Prostate gland (tissue), 2 donors: ENCODE measurements at regions not wholly inside any gene's neighbourhood (a gene's known extent, or its start where the extent isn't known, plus 50 kb on each side); places are given as distances from the start of the nearest gene placed in this dataset.
"Not testable (repeated sequence)": the region's sequence is repeated elsewhere in the genome, so short reads cannot be mapped to it uniquely, and the experiment has no call there.

ENCODE experiments used
- DNase-seq: peaks from one replicate; pipeline ENCODE4 v3.0.0-alpha.2; 2019; ENCODE audit warnings: low spot score
- H3K27ac ChIP-seq, 2 donors: fragments of 200-600 bp; sonication (generic); 2 replicates each; pipeline ENCODE4 v1.5.1; 2017 to 2019
- H3K27me3 ChIP-seq: fragments of 200-600 bp; sonication (generic); replicated peaks from 2 replicates; pipeline ENCODE4 v1.5.1; 2019; ENCODE audit not compliant: insufficient read depth
- H3K36me3 ChIP-seq, 2 donors: fragments of 200-600 bp; sonication (generic); 1 replicate in 1 of 2; 2 replicates in 1 of 2; pipeline versions ENCODE4 v1.5.1 to v1.8.1; 2017 to 2019
- H3K4me1 ChIP-seq: fragments of 200-600 bp; sonication (generic); replicated peaks from 2 replicates; pipeline ENCODE4 v1.5.1; 2019
- H3K4me3 ChIP-seq, 2 donors: fragments of 200-600 bp; sonication (generic); 2 replicates each; pipeline ENCODE4 v1.5.1; 2017 to 2019
- H3K9me3 ChIP-seq: fragments of 200-600 bp; sonication (generic); 2 replicates; pipeline ENCODE4 v1.5.1; 2017
- POLR2A ChIP-seq: fragments of 450-650 bp; IDR thresholded peaks from one replicate; pipeline ENCODE4 v1.6.1; 2016; ENCODE audit warnings: antibody characterized with exemption, mild to moderate bottlenecking
- POLR2AphosphoS5 ChIP-seq: sonication (generic); formaldehyde crosslinking; IDR thresholded peaks from one replicate; pipeline ENCODE4 v1.6.1; 2017; ENCODE audit warnings: antibody characterized with exemption
- whole genome bisulfite sequencing: methylation state at CpG from one replicate; pipeline ENCODE4 v1.1.5; 2018; 5-methylcytosine and 5-hydroxymethylcytosine counted together
- intact Hi-C: fragments of 100-400 bp; cut with DNase I; formaldehyde crosslinking; loops from one replicate; pipeline ENCODE4 v1.14.2; 2022
- TF ChIP-seq, protein P1 (sequence below), 4 experiments: fragments of 200-600 bp in 2 of 4; fragments of 450-650 bp in 2 of 4; sonication (generic) in 2 of 4; IDR thresholded peaks; 1 replicate in 3 of 4; 2 replicates in 1 of 4; pipeline ENCODE4 v1.5.1; 2016 to 2019; ENCODE audit warnings: antibody characterized with exemption in 4 of 4, mild to moderate bottlenecking in 2 of 4, moderate library complexity in 2 of 4

DNA sequence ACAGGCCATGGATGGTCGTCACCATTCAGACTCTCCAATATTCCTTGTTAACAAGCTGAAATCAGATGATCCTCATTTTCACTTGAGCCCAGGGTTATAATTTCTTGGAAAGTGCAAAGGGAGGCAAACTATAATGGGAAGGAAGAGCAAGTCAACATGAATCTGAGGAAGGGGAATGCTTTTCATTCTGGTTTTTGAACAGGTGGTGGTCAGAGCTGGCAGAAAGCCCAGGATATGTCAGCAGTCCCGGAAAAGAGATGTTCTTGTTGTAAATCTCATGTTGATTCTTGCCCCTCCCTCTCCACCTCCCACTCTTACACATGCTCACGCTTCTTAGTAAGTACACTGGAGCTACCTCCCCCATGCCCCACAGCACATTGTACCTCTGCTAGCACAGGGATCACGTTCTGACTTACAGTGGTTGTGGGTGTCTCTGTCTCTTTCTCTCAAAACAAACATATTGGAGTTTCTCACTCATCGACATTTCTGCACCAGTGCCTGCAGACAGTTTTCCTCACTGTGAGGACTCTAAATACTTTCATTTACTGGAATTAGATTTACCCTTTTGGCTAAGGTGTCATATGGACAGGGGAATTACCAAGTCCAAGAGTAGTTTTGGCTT lies 77.6 kb downstream of the XCL2 start:
- TF ChIP-seq, protein P1, sequence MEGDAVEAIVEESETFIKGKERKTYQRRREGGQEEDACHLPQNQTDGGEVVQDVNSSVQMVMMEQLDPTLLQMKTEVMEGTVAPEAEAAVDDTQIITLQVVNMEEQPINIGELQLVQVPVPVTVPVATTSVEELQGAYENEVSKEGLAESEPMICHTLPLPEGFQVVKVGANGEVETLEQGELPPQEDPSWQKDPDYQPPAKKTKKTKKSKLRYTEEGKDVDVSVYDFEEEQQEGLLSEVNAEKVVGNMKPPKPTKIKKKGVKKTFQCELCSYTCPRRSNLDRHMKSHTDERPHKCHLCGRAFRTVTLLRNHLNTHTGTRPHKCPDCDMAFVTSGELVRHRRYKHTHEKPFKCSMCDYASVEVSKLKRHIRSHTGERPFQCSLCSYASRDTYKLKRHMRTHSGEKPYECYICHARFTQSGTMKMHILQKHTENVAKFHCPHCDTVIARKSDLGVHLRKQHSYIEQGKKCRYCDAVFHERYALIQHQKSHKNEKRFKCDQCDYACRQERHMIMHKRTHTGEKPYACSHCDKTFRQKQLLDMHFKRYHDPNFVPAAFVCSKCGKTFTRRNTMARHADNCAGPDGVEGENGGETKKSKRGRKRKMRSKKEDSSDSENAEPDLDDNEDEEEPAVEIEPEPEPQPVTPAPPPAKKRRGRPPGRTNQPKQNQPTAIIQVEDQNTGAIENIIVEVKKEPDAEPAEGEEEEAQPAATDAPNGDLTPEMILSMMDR (IDR thresholded peaks at IDR 0.05): no peak
- TF ChIP-seq POLR2AphosphoS5 (no peak), POLR2A (no peak)

DNA sequence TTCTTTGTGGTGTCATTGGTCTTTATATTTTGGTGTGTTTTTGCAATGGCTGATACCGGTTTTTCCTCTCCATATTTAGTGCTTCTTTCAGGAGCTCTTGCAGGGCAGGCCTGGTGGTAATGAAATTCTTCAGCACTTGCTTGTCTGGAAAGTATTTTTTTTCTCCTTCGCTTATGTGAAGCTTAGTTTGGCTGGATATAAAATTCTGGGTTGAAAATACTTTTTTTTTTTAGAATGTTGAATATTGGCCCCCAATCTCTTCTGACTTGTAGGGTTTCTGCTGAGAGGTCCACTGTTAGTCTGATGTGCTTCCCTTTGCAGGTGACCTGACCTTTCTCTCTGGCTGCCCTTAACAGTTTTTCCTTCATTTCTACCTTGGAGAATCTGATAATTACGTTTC lies 82.7 kb downstream of the XCL2 start:
- H3K4me3 ChIP-seq, H3K27me3 ChIP-seq, DNase-seq, H3K36me3 ChIP-seq, H3K27ac ChIP-seq, H3K9me3 ChIP-seq, H3K4me1 ChIP-seq, intact Hi-C loops: not testable (repeated sequence)
- WGBS: 95% methylated on average over 3 of the region's 3 CpGs

More for the DNA sequence above, 77.6 kb downstream of the XCL2 start:
- peak; percentile 9 for DNase-seq
- WGBS: 7% methylated on average over 5 of the region's 5 CpGs
- Histone ChIP-seq H3K4me1 (no peaks in the 10 kb centered on the region), H3K36me3 (no peaks in the 10 kb centered on the region), H3K4me3 (no peak overlapping the region), H3K9me3 (no peaks in the 10 kb centered on the region), H3K27ac (no peak overlapping the region), H3K27me3 (no peaks in the 10 kb centered on the region)
- intact Hi-C loops: no loop called here

DNA sequence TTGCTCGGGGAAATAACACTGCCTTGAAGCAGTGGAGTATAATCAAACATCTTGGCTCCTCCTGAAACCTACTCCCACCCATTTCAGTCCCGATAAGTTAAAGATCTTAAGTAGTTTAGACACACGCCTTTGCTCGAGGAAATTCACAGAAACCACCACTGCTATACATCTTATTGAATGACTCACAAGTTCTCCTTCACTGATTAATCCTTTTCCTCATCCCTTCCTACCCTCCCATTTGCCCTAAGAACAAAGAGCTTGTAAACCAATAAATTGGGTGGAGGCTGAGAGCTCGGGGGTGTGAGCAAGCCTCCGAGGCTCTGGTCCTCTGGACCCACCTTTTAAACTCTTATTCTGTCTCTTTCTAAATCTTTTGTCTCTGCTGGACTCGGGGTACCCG lies 86.5 kb downstream of the XCL2 start:
- H3K27ac ChIP-seq, DNase-seq, intact Hi-C loops, H3K4me3 ChIP-seq, H3K27me3 ChIP-seq, H3K4me1 ChIP-seq, H3K9me3 ChIP-seq, H3K36me3 ChIP-seq: not testable (repeated sequence)
- 68% methylated on average over 8 of the region's 8 CpGs for WGBS

DNA sequence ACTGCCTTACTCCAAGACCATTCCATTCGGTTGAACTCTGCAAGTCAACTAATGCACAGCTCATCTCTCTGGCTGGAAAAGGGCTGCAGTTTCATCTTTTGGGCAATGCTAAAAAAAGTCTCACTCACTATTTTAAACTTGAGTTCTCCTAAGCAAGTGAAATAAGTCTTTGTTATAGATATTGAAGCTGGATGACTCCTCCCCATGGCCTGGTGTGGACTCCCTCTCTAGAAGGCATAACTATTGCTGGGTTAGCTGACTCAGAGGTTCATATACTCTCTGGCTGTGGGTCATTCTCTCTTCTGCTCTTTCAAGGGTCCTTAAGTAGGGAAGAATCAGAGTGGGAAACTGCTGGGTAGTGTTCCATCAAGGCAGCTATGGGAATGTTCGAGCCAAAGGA lies 88.0 kb downstream of the XCL2 start:
- no peak overlapping the region for H3K4me3 ChIP-seq
- no peaks in the 10 kb centered on the region for H3K4me1 ChIP-seq
- 96% methylated on average over 2 of the region's 2 CpGs for WGBS
- DNase-seq: no peak
- intact Hi-C loops: no loop called here
- TF ChIP-seq POLR2AphosphoS5: no peak
- TF ChIP-seq, protein P1 (IDR thresholded peaks at IDR 0.05): no peak
- TF ChIP-seq POLR2A: no peak
- H3K9me3 ChIP-seq: no peaks in the 10 kb centered on the region
- H3K27me3 ChIP-seq: no peaks in the 10 kb centered on the region
- H3K36me3 ChIP-seq: no peaks in the 10 kb centered on the region
- H3K27ac ChIP-seq: no peak overlapping the region

DNA sequence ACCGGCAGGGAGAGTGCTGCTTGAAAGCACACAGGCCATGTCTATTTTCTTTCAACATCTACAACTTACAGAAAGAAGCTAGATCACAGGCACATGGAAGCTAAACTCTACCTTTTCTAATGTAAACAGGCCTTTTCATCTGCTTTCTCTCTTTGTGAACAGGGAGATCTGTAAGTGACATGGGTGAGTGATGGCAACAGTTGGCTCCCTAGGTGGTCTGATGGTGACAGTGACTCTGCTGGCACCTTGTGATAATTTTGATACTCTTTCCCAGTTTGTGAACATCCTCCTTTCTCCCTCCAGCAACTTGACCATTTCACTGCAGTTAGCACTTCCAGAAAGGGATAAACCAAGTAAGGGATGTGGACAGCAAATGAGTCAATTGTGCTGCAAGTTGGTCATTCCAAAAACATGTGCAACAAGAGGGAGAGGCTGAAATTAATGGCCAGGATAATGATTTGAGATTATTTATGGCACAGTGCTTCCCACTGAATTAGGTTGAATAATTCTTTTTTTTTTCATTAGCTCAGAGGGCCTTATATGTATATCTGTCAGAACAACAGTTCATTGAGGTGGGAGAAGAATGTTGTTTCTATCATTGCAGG lies 89.5 kb downstream of the XCL2 start:
- no peaks in the 10 kb centered on the region for H3K4me1 ChIP-seq
- TF ChIP-seq POLR2AphosphoS5: no peak
- no peaks in the 10 kb centered on the region for H3K27me3 ChIP-seq
- H3K27ac ChIP-seq: no peak overlapping the region
- H3K36me3 ChIP-seq: no peaks in the 10 kb centered on the region
- WGBS: 79% methylated on average over 1 of the region's 1 CpG
- no peaks in the 10 kb centered on the region for H3K9me3 ChIP-seq
- H3K4me3 ChIP-seq: no peak overlapping the region
- intact Hi-C loops: no loop called here
- DNase-seq: no peak

DNA sequence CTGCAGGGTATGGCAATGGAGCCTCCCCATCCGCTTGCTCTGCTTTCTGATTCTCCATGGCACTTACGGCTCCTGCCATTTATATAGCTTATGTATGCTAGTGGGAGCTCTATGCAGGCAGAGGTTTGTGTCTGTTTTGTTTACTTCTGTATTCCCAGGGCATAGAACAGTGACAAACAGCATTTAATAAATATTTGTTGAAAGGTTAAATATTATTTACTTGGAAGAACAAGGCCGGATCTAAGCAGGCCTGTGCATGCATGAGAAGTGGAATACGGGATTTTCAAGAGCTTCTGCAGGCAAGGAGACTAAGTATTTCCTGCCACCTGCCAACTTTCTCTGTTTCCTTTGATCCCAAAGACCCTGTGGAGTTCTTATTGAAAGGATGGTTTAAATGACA lies 90.7 kb downstream of the XCL2 start:
- Histone ChIP-seq H3K36me3 (no peaks in the 10 kb centered on the region), H3K9me3 (no peaks in the 10 kb centered on the region), H3K27ac (no peak overlapping the region), H3K27me3 (no peaks in the 10 kb centered on the region), H3K4me1 (no peaks in the 10 kb centered on the region), H3K4me3 (no peak overlapping the region)
- intact Hi-C loops: no loop called here
- no peak for DNase-seq
- TF ChIP-seq POLR2AphosphoS5: no peak
- TF ChIP-seq, protein P1 (IDR thresholded peaks at IDR 0.05): no peak
- TF ChIP-seq POLR2A: no peak
- WGBS: 89% methylated on average over 4 of the region's 4 CpGs
